Activated naive CD8-positive, alpha-beta T cell treated with anti-CD3 and anti-CD28 coated beads, Interleukin-2, amount 10 ng/mL, durations not matched to agents 7 days and 5 days (primary cell): ENCODE measurements at regions not wholly inside any gene's neighbourhood (a gene's known extent, or its start where the extent isn't known, plus 50 kb on each side); places are given as distances from the start of the nearest gene placed in this dataset.

Experiments
- ATAC-seq: fragments of 150-1000 bp; cut with Tn5 transposase; one replicate; pipeline ENCODE4 v1.10.0; 2021; ENCODE audit warnings: low read depth, moderate library complexity
- POLR2A ChIA-PET: fragments of 350-600 bp; sonication (Branson Sonifier 250); formaldehyde crosslinking; loops from one replicate; lab custom pipeline; 2021; ENCODE audit warnings: antibody characterized with exemption; lab: Charles Lee
- DNase-seq: peaks from one replicate; pipeline ENCODE4 v3.0.0; 2021
- H3K27ac Mint-ChIP-seq: one replicate; pipeline ENCODE4 v1.8.0; 2022; ENCODE audit warnings: mild to moderate bottlenecking, mixed read lengths
- H3K27me3 Mint-ChIP-seq: one replicate; pipeline ENCODE4 v1.8.0; 2022; ENCODE audit warnings: mild to moderate bottlenecking, moderate library complexity, mixed read lengths
- H3K36me3 Mint-ChIP-seq: one replicate; pipeline ENCODE4 v1.8.0; 2021; ENCODE audit warnings: mild to moderate bottlenecking, mixed read lengths
- H3K4me1 Mint-ChIP-seq: one replicate; pipeline ENCODE4 v1.8.0; 2021; ENCODE audit warnings: mixed read lengths
- H3K4me3 Mint-ChIP-seq: one replicate; pipeline ENCODE4 v1.8.0; 2022; ENCODE audit warnings: mild to moderate bottlenecking, moderate library complexity, mixed read lengths
- H3K9me3 Mint-ChIP-seq: one replicate; pipeline ENCODE4 v1.8.0; 2021; ENCODE audit warnings: mixed read lengths

- Mint-ChIP-seq H3K9me3 (no peaks in the 10 kb centered on the region), H3K4me1 (no peaks in the 10 kb centered on the region), H3K27ac (no peak overlapping the region), H3K4me3 (no peak overlapping the region), H3K36me3 (no peaks in the 10 kb centered on the region), H3K27me3 (peaks cover 5% of the 10 kb centered on the region)
- no peak for ATAC-seq
- DNase-seq, result no peak
- POLR2A ChIA-PET, result no interaction called here
These were observed 100.2 kb upstream of the PRR23E start for GRCh38 chr3:127092776-127093175.

DNA sequence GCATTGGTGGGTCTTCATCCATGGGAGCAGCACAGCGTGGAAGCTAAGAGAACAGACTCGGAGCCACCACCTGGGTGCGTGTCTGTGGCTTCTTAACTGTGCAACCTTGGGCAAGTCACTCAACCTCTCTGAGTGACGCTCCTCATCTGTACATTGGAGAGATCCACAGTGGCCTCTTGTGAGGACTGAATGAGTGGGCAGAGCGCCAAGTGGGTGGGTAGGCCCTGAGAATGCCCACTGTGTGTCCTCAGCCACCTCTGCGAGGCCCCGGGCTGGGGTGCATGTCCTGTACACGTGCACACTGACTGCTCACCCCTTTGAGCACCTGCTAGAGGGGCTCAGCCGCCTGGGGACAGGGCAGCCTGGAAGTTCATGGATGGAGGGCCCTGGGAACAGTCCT, 99.6 kb upstream of the PRR23E start:
- ATAC-seq (no peak), DNase-seq (no peak)
- POLR2A ChIA-PET, result no interaction called here
- Mint-ChIP-seq H3K4me1 (no peaks in the 10 kb centered on the region), H3K27ac (no peak overlapping the region), H3K36me3 (no peaks in the 10 kb centered on the region), H3K4me3 (no peak overlapping the region), H3K9me3 (no peaks in the 10 kb centered on the region), H3K27me3 (peaks cover 5% of the 10 kb centered on the region)

- no peaks in the 10 kb centered on the region for H3K4me1 Mint-ChIP-seq
These were observed 97.2 kb upstream of the PRR23E start for GRCh38 chr3:127095774-127096173.

DNA sequence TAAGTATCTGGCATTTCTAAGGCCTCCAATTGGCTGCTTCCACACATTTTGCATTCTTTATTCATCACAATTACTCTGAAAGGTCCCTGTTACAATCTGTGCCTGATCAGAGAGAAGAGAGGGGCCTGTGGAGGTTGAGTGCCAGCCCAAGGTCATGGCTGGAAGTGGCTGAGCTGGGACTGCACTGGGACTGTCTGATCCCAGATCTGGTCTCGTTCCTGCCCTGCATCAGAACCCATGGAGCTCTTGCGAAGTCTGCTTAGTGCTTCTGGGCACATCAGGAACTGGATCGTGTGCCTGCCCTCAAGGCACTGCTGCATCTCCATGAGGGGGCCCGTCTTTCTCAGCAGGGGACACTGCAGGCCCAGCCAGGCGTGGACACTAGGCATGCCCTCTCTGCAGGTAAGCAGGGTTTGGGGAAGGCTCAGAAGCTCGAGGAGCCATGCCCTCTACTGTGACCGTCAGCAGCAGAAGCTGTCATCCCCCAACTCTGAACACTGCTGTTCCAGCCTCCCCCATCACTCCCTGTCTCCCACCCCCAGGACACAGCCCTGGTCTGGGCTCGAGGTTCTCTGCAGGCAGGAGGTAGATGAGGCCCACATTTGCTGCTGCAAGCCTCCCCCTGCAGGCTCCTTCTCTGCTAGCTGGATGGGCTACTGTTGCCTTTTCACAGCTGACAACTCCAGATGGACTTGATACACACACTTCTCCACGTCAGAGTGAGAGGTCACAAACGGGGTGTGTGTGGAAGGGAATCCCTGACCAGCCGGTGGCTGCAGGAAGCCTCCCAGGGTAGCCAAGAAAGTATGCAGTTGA, 96.5 kb upstream of the PRR23E start:
- Mint-ChIP-seq H3K36me3 (no peaks in the 10 kb centered on the region), H3K27me3 (peaks cover 2% of the 10 kb centered on the region), H3K9me3 (no peaks in the 10 kb centered on the region), H3K4me3 (no peak overlapping the region), H3K27ac (no peak overlapping the region), H3K4me1 (no peaks in the 10 kb centered on the region)
- ATAC-seq (no peak), DNase-seq (no peak)
- POLR2A ChIA-PET, result no interaction called here

More at GRCh38 chr3:127095774-127096173, 97.2 kb upstream of the PRR23E start:
- DNase-seq, result no peak
- no peaks in the 10 kb centered on the region for H3K36me3 Mint-ChIP-seq
- no peak overlapping the region for H3K4me3 Mint-ChIP-seq
- no peak for ATAC-seq
- H3K27ac Mint-ChIP-seq, result no peak overlapping the region
- no peaks in the 10 kb centered on the region for H3K9me3 Mint-ChIP-seq
- POLR2A ChIA-PET, result no interaction called here
- peaks cover 2% of the 10 kb centered on the region for H3K27me3 Mint-ChIP-seq

- DNase-seq (no peak), ATAC-seq (no peak)
- Mint-ChIP-seq H3K4me1 (no peaks in the 10 kb centered on the region), H3K36me3 (no peaks in the 10 kb centered on the region), H3K27me3 (no peaks in the 10 kb centered on the region), H3K4me3 (no peak overlapping the region), H3K27ac (no peak overlapping the region), H3K9me3 (no peaks in the 10 kb centered on the region)
- POLR2A ChIA-PET, result no interaction called here
These were observed 95.9 kb upstream of the PRR23E start for GRCh38 chr3:127097072-127097405.

GRCh38 chr3:127097481-127097880, 95.5 kb upstream of the PRR23E start:
- Mint-ChIP-seq H3K4me3 (no peak overlapping the region), H3K27ac (no peak overlapping the region), H3K9me3 (no peaks in the 10 kb centered on the region), H3K36me3 (no peaks in the 10 kb centered on the region), H3K4me1 (no peaks in the 10 kb centered on the region), H3K27me3 (no peaks in the 10 kb centered on the region)
- ATAC-seq (no peak), DNase-seq (no peak)
- POLR2A ChIA-PET, result no interaction called here

GRCh38 chr3:127099982-127100381, 92.9 kb upstream of the PRR23E start:
- POLR2A ChIA-PET, result no interaction called here

DNA sequence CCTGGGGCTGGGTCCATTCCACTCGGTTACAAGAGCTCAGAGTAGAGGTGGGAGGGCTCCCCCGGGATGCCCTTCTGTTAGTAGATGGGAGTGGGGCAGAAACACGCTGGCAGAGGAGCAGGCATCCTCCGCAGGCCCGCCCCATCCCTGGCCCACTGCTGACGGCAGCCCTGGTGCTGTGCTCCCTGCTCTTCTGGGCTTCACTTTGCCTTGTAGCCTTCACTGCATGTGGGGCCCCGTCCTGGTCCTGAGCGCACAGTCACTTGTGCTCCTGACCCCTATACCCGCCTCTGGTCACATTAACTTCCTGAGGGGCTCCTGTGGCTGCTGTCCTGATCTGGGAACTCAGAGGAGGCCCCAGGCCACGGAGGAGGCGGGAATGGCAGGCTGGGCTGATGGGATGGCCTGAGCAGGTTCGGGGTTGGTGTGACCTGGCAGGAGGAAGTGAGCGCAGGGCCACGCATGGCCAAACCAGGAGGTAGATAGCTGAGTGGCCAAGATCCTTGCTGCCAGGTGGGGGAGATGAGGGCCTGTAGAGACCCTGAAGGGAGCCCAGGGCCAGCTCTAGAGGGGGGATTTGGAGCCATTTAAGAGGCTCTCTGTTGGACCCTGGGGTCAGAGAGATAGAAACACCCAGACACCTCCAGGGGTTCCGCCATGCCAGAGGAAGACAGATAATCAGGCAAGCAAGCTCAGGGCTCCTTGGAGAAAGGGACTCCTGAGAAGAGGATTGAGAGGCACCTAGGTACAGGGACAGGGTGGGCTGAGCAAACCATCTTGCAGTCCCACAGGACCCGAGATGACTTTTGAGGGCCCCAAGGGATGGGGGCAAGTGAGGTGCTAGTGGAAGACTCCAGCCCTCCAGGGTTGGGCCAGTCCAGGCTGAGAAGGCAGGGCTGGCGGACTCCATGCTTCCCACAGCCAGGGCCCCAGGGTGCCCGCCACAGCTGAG, 92.2 kb upstream of the PRR23E start:
- no peak for DNase-seq
- POLR2A ChIA-PET, result no interaction called here
- no peaks in the 10 kb centered on the region for H3K9me3 Mint-ChIP-seq
- no peak overlapping the region for H3K27ac Mint-ChIP-seq
- no peak for ATAC-seq
- no peak overlapping the region for H3K4me3 Mint-ChIP-seq
- no peaks in the 10 kb centered on the region for H3K36me3 Mint-ChIP-seq
- no peaks in the 10 kb centered on the region for H3K27me3 Mint-ChIP-seq
- no peaks in the 10 kb centered on the region for H3K4me1 Mint-ChIP-seq

More at GRCh38 chr3:127099982-127100381, 92.9 kb upstream of the PRR23E start:
- no peaks in the 10 kb centered on the region for H3K4me1 Mint-ChIP-seq
- no peak overlapping the region for H3K4me3 Mint-ChIP-seq
- ATAC-seq (no peak), DNase-seq (no peak)
- no peaks in the 10 kb centered on the region for H3K27me3 Mint-ChIP-seq
- no peaks in the 10 kb centered on the region for H3K36me3 Mint-ChIP-seq
- no peak overlapping the region for H3K27ac Mint-ChIP-seq
- no peaks in the 10 kb centered on the region for H3K9me3 Mint-ChIP-seq

GRCh38 chr3:127101411-127102187, 91.3 kb upstream of the PRR23E start:
- H3K36me3 Mint-ChIP-seq, result no peaks in the 10 kb centered on the region
- no peaks in the 10 kb centered on the region for H3K4me1 Mint-ChIP-seq
- no peak for ATAC-seq
- no peaks in the 10 kb centered on the region for H3K9me3 Mint-ChIP-seq
- H3K4me3 Mint-ChIP-seq, result no peak overlapping the region
- no peak for DNase-seq
- H3K27ac Mint-ChIP-seq, result no peak overlapping the region
- POLR2A ChIA-PET, result no interaction called here
- H3K27me3 Mint-ChIP-seq, result no peaks in the 10 kb centered on the region

DNA sequence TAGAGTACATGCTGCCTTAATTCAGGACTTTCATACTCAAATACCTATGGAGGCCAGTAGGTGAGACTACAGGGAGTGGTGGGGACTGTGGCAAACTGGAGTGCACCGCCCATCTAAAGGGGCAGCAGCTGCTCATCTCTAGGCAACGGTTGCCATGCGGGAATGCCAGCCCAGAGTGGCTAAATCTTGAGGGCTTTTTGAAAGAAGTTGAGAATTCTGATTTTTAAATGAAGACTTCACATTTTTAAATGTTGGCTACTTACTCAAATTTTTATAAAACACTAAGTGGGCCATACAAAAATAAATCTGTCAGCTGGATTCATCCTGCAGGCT, 90.8 kb upstream of the PRR23E start:
- DNase-seq, result no peak
- POLR2A ChIA-PET, result no interaction called here
- H3K27me3 Mint-ChIP-seq, result no peaks in the 10 kb centered on the region
- no peaks in the 10 kb centered on the region for H3K36me3 Mint-ChIP-seq
- no peaks in the 10 kb centered on the region for H3K4me1 Mint-ChIP-seq
- H3K27ac Mint-ChIP-seq, result no peak overlapping the region
- no peak for ATAC-seq
- no peak overlapping the region for H3K4me3 Mint-ChIP-seq
- H3K9me3 Mint-ChIP-seq, result no peaks in the 10 kb centered on the region

DNA sequence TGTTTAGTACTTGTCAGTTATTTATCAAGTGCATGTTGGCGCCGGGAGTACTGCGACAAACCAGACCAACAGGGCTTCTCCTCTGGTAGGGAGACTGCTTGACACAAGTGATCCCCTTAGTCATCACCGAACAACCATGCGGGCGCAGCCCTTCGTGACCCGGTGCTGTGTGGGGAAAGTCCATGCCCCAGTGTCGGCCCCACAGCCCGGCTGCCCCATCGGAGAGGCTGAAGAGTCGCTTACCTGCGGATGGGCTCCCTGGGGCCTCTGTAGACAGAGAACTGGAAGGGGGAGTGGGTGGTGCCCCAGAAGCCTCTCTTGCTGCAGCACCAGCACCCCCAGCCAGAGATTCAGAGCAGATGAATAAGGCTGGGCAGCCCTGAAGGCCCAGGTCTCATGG, 90.3 kb upstream of the PRR23E start:
- DNase-seq, result no peak
- no peaks in the 10 kb centered on the region for H3K4me1 Mint-ChIP-seq
- no peak overlapping the region for H3K4me3 Mint-ChIP-seq
- no peak overlapping the region for H3K27ac Mint-ChIP-seq
- POLR2A ChIA-PET, result no interaction called here
- no peaks in the 10 kb centered on the region for H3K9me3 Mint-ChIP-seq
- no peak for ATAC-seq
- H3K27me3 Mint-ChIP-seq, result no peaks in the 10 kb centered on the region
- H3K36me3 Mint-ChIP-seq, result no peaks in the 10 kb centered on the region

DNA sequence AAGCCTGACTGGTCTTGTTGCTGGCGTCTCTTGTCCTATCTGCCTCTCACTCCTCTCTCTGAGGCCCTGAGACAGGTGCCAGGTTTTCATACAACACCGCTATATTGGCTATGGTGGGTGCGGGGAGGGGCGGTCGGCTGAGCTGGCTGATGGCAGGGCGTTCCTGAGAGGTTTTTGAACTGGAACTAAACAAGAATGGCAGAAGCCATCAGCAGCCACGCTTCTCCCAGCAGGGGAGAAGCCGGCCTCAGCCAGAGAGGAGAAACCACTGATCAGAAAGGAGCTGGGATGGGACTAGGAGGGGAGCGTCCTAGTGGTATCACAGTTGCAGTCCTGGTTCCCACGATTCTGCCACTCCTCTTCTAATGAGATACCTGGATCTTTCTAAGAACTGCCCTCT, 89.9 kb upstream of the PRR23E start:
- Mint-ChIP-seq H3K9me3 (no peaks in the 10 kb centered on the region), H3K4me3 (no peak overlapping the region), H3K36me3 (no peaks in the 10 kb centered on the region), H3K27ac (no peak overlapping the region), H3K4me1 (no peaks in the 10 kb centered on the region), H3K27me3 (no peaks in the 10 kb centered on the region)
- ATAC-seq (no peak), DNase-seq (no peak)
- POLR2A ChIA-PET, result no interaction called here

GRCh38 chr3:127104586-127104985, 88.3 kb upstream of the PRR23E start:
- DNase-seq (no peak), ATAC-seq (no peak)
- Mint-ChIP-seq H3K4me3 (no peak overlapping the region), H3K9me3 (no peaks in the 10 kb centered on the region), H3K27me3 (no peaks in the 10 kb centered on the region), H3K27ac (no peak overlapping the region), H3K4me1 (no peaks in the 10 kb centered on the region), H3K36me3 (no peaks in the 10 kb centered on the region)
- POLR2A ChIA-PET, result no interaction called here
